A172 (cell line): ENCODE measurements at regions not wholly inside any gene's neighbourhood (a gene's known extent, or its start where the extent isn't known, plus 50 kb on each side); places are given as distances from the start of the nearest gene placed in this dataset.
"Not testable (repeated sequence)": the region's sequence is repeated elsewhere in the genome, so short reads cannot be mapped to it uniquely, and the experiment has no call there.

Source experiments
- DNase-seq: peaks from one replicate; pipeline ENCODE4 v3.0.0-alpha.2; 2015; ENCODE audit warnings: low spot score

- DNase-seq, result no peak
Measured at GRCh38 chr11:104776501-104777170, 121.6 kb downstream of the CASP12 start.

GRCh38 chr11:104774578-104774977 is 123.7 kb downstream of the CASP12 start:
- DNase-seq, result no peak

- DNase-seq, result peak; percentile 84
Measured at GRCh38 chr11:104772806-104773241, 125.4 kb downstream of the CASP12 start.

- no peak for DNase-seq
Measured at GRCh38 chr11:104771763-104772162, 126.5 kb downstream of the CASP12 start.

- DNase-seq, result not testable (repeated sequence)
Measured at GRCh38 chr11:104771046-104771445, 127.2 kb downstream of the CASP12 start.

GRCh38 chr11:104765401-104766095 is 132.7 kb downstream of the CASP12 start:
- DNase-seq, result no peak

GRCh38 chr11:104764710-104765045 is 133.6 kb downstream of the CASP12 start:
- DNase-seq, result no peak

- DNase-seq, result no peak
Measured at GRCh38 chr11:104763930-104764709, 134.1 kb downstream of the CASP12 start.

- DNase-seq, result no peak
Measured at GRCh38 chr11:104761511-104761910, 136.7 kb downstream of the CASP12 start.

GRCh38 chr11:104759464-104759863 is 138.8 kb downstream of the CASP12 start:
- DNase-seq, result no peak

GRCh38 chr11:104738918-104739317 is 159.3 kb downstream of the CASP12 start:
- no peak for DNase-seq

GRCh38 chr11:104738208-104738607 is 160.1 kb downstream of the CASP12 start:
- DNase-seq, result no peak

- no peak for DNase-seq
Measured at GRCh38 chr11:104736502-104736901, 161.8 kb downstream of the CASP12 start.

GRCh38 chr11:104734998-104735397 is 163.3 kb downstream of the CASP12 start:
- DNase-seq, result no peak

GRCh38 chr11:104731890-104732289 is 166.4 kb downstream of the CASP12 start:
- no peak for DNase-seq

GRCh38 chr11:104728927-104729326 is 169.3 kb downstream of the CASP12 start:
- DNase-seq, result no peak

- no peak for DNase-seq
Measured at GRCh38 chr11:104727768-104728167, 170.5 kb downstream of the CASP12 start.

GRCh38 chr11:104727095-104727494 is 171.2 kb downstream of the CASP12 start:
- no peak for DNase-seq

- no peak for DNase-seq
Measured at GRCh38 chr11:104725796-104726408, 172.4 kb downstream of the CASP12 start.

GRCh38 chr11:104713401-104713800 is 184.9 kb downstream of the CASP12 start:
- DNase-seq, result no peak

- peak; percentile 35 for DNase-seq
Measured at GRCh38 chr11:104705490-104706190, 192.6 kb downstream of the CASP12 start.

GRCh38 chr11:104704888-104705287 is 193.4 kb downstream of the CASP12 start:
- no peak for DNase-seq
